NCI-H1436 treated with DMSO at 0.1 percent for 48 hours (cell line): ENCODE measurements at regions not wholly inside any gene's neighbourhood (a gene's known extent, or its start where the extent isn't known, plus 50 kb on each side); places are given as distances from the start of the nearest gene placed in this dataset.

Experiments used
- DNase-seq: peaks from one replicate; lab custom pipeline; 2025; lab: John Stamatoyannopoulos, UW

DNA sequence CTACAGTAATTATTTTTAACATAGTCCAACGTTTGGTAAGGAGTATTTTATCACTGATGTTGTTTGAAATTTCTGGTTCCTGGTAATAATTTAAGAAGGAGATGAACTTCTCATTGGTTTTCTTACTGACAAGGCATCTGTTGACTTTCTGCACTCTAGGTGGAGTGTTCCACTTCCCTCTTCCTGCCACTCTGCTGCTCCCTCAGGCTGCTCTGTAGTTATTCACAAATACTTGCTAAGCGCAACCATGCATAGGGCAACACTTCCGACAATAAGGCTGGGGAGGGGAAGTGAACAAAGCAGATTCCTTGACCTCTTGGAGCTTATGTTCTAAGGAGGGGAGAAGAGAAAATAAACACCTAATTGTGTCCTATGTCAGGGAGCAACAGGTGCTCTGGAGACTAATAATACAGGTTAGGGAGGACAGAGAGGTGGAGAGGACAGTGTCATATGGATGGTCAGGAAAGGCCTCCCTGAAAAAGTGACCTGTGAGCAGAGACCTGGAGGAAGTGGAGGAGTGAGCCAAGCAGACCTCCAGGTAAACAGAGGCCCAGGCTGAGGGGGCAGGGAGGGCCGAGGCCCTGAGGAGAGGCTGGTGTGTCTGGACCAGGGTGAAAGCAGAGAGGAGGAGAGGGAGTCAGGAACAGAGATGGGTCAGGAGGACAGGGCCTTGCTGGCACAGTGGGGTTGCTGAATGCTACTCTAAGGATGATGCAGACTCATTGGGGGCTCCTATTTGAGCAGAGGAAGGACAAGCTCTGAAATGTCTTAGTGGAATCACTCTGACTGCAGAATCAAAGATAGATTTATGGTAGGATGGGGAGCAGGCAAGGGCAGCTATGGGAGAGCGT lies 134.8 kb upstream of the SLC24A3 start:
- no peak for DNase-seq

DNA sequence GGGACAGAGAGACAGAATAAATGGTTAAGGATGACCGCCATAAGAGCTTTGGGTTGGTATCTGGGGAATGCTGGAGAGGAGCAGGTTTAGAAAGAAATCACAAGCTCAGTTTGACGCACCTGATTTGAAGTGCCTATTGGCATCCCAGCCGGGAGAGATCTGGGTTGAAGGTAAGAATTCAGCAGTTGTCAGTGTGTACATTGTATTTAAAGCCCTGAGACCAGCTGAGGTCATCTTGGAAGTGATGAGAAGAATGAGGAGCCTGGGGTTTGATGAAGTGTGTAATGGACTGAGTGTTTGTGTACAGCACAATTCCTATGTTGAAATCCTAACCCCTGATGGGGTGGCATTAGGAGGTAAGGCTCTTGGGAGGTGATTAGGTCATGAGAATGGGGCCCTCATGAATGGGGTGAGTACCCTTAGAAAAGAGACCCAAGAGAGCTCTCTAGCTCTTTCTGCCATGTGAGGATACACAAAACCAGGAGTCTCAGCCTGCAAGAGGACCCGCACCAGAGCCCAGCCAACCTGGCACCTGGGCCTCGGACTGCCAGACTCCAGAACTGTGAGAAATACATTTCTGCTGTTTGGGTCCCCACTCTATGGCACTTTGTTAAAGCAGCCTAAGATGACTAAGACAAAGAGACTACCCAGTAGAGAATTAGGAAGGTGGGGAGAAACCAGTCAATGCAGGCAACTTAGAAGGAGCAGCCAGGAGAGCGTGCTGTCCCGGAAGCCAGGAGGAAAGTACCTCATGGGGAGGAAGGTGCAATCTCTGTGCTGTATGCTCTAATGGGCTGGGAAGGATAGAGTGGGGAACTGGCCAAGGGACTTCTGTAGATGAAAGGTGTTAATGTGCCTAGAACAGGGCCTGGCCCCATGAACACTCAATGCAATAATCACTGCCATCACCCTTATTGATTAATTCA lies 133.7 kb upstream of the SLC24A3 start:
- DNase-seq = no peak

DNA sequence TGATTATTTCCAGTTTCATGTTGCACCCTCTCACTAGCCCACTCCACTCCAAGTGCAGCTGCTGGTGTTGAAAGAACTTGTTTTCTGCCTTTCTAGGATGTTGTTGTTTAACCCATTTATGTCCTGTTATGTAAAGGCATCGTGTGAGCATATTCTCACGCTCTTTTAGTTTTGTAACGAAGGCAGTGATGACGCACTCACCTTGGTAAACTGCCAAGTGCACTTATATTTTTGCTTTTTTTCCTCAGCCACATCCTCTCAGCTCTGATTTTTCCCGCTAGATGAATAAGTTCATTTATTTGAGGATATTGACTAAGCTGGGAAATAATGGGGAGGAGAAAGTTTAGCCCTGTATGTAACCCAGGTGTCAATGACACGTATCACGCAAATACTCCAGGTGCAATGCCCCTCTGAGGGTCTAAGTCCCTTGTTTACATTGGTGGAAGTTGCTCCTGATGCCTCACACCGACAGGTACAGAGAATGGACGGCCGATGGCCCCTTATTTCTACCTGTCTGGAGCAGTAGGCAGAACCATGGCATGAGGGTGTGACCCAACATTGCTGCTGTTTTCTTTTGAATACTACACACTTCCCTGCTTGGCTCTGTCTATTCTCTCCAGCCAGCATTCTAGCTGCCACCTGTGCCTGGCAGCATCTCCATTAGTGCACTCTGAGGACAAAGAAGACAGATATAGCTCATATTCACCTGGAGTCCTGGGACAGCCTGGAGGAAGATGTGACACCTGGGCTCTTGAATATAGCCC lies 132.7 kb upstream of the SLC24A3 start:
- no peak for DNase-seq

DNA sequence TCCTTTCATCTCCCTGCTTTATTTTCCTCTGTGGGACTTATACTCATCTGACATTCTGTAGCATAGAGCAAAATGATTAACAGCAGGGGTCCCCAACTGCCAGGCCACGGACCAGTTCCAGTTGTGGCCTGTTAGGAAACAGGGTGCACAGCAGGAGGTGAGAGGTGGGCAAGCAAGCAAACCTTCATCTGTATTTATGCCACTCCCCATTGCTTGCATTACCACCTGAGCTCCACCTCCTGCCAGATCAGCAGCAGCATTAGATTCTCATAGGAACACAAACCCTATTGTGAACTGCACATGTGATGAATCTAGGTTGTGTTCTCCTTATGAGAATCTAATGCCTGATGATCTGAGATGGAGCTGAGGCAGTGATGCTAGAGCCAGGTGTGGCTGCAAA lies 130.5 kb upstream of the SLC24A3 start:
- no peak for DNase-seq

DNA sequence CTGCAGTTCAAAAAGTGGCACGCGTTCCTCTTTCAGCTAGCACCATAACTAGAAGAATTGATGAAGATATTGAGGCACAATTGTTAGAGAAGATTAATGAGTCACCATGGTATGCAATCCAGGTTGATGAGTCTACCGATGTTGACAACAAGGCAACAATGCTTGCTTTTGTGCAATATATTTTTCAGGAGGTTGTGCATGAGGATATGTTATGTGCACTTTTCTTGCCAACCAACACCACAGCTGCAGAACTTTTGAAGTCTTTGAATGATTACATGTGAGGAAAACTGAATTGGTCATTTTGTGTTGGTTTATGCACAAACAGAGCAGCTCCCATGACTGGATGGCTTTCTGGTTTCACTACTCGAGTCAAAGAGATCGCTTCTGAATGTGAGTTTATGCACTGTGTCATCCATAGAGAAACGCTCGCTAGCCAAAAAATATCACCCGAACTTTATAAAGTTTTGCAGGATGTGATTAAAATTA lies 129.3 kb upstream of the SLC24A3 start:
- DNase-seq = no peak

DNA sequence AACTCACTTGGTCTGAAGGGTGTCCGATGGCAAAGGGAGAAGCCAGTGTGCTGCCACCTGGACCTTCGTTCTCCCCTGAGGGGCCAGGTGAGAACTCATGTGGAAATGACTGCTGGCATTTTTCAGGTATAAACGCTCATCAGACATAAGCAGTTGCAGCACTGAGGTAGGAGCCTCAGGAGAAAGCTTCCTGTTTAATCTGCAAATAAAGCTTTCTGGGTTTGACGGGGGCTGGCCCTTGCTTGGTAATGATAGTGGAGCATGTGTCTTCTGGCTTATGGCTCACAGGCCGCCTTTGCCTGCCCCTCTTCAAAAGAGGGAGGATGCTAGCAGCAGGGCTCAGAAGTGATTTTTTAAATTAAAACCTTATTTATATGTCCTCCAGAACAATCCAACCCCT lies 122.1 kb upstream of the SLC24A3 start:
- no peak for DNase-seq

DNA sequence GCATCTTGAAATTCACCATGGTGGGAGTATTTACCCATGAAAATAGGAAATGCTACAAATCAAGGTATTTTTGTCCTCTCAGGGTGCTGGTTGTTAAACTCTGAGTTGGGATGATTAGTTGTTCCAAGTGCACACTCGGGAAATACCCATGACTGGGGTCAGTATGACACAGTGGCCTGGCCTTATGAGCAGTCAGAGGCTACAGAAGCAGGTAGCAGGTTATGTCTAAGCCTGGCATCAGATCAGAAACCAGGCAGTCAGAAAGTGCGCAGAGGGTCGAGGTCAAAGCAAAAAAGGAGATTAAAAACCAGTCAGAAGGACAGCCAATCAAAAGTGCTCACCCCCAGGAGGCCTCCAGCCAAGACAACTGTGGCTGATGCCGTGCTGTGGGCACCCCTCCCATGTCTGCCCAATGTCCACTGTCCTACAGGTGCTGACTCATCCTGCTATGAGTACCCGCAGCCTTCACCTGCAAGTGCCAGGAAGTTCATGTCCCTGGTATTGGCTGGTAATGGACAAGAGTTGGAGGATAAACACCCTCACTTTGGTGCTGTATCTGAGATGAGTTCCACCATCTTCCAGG lies 117.4 kb upstream of the SLC24A3 start:
- DNase-seq = no peak

DNA sequence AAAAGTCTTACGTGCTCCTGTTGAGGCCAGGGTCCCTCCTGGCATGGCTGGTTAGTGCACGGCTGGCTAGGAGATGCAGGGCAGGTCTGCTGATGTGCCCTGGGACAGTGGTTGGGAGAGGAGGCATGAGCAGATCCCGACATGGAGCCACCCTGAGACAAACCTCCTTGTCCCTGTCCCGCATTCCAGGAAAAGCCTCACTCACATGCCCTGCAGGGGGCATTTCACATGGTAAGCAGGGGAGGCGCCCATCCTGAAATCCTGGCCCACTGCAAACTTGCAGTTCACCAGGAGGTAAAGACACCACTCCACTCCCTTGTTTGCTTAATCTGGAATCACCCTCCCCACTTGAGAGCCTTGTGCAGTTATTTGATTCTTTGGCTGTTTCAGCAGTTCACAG lies 116.7 kb upstream of the SLC24A3 start:
- DNase-seq = no peak

DNA sequence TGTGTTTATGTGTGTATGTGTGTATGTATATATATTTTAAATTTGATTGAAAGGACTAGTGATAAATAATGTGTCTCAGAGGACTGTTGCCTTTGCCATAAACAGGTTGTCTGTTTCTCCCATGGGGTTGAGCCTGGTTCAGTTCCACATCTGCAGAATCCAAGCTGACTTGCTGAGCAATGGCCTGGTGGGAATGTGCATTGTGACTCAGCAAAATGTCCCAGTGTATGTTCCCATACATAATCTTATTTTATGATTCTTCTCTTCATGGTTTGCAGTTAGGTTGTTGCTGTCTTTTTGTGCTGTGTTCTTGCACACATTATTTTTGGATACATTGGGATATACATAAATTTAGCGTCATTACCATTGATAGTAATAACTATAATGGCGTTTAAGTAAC lies 115.6 kb upstream of the SLC24A3 start:
- DNase-seq = no peak

DNA sequence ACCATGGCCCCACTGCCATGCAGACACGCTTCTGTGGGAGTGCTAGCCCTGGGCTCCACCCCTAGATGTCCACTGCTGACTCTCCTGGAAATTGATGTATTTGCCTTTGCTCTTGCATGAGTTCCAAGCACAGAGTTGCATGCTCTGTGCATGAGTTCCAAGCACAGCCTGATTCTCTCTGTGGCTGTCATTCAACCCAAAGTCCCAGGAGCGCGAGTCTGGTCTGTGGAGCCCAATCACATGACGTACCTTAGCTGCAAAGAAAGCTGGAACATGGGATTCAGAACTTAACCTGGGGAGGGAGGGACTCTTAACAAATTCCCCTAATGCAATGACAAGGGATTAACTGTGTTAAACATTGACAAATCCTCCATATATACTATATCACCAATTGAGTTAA lies 114.3 kb upstream of the SLC24A3 start:
- DNase-seq = no peak

DNA sequence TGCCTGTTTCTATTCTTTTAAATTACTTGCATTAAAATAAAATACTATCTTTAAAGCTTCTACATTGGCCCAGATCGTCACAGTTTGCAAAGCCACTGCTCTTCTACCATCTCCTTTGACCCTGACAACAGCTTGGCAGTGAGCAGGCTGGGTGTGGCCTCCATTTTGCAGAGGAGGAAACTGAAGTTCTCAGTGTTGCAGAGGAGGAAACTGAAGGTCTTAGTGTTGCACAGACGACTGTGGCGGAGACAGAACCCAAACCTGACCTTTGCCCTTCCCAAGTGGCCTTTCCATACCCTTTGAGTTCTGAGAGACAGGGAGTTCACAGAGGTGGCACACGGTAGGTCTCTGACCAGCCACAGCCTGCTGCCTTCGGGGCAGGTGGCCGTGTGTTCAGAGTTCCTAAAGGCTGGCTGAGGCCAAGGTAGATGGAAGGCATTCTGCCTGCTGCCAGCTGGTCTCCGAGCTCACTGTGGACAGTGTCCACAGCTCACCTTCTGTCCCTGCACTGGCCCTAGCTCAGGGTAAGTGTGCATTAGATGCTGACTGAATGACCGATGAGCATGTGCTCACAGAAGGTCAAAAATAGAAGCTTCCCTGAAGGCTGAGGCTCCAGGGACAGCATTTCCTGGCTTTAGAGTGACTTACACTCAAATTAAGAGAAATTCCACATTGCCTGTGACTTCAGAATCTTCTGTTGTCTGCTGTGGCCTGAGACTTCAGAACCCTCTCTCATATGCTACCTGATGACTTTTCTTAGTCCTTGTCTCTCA lies 113.5 kb upstream of the SLC24A3 start:
- DNase-seq = no peak

DNA sequence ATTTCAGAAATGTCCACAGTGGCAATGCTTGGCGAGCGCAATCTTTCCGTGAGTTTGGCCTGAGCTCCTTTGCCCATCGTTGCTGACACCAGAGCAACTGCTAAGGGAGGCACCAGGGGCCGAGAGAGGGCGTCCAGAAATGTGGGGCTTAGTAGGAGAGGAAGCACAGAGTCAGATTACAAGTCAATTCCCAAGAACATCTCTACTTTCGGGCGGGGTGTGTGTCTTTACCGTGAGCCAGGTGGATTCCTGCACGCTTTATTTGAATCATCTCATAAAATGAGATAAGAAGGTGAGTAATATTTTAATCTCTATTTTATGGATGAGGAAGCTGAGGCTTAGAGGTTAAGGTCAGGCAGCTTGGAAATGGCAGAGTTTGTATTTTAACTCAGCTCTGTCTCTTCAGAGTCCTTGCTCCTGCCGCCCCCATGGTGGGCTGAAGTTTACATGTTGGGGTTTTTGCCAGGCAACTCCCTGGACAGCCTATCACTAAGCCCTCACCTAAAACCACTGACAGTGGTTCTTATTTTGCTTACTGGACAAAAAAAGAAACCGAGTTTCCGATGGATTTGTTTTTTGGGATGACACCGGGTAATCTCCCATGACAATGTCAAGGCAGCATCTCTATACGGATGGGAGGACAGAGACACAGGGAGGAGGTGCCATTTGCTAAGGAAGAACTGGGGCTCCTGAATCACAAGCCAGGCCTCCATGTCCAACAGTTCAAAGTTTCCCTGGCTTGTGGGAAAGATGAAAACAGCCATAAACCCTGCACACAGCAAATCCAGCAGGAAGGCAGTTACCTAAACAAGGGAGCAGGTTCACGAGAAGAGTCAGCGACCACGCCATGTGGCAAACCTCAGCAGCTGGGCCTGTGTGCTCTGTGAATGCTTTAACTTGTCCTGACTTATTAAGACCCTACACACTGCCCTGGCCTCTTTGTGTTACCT lies 112.6 kb upstream of the SLC24A3 start:
- no peak for DNase-seq

DNA sequence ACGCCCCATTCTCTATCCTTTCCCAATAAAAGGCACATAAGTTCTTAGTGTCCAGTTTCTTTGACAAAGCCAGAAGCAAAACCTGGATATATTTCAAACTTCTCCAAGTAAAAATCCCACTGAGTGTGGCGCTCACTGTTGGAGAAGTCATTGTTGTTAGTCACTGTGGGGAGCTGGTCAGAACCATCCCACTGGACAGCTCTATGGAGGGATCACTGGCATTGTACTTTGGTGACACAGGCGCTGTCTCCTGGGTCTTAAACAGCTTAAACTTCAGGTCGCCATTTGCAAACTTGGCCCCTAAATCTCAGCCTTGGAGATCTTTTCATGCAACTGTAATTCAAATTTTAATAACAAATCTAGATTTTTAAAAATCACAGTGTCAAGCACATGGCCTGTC lies 111.5 kb upstream of the SLC24A3 start:
- no peak for DNase-seq

DNA sequence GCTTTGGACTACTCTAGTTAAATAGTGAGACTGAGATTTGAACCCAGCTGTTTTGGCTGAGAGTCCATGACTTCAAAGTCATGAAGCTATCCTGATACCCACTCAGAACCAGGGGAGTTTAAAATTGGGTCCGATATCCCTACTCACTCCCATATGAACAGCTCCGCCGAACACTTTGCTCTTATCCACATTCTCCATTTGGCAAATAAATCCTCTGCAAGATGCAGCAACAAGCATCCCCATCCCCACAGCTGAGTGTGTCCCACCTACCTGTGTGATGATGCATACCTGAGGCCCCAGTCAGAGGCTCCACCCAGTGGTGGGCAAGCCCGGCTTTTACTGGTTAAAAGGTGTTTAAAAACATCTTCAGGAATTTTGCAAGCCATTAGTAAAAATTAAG lies 108.3 kb upstream of the SLC24A3 start:
- no peak for DNase-seq

DNA sequence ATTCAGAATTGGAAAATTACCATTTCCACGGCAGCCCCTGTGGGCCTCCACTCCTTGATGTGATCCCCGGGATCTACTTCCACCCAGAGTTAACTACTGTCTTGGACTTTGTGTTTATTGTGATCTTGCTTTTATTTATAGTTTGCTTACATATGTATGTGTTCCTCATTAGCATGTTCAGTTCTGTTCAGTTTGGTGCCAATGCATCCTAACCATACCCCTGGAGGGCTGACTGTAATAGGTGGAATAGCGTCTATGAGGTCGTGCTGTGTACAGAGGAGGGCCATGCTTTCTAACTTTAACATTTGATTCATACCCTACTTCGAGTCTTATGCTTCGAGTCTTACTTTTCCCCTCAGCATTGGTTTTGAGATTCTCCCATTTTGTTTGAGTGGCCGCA lies 104.3 kb upstream of the SLC24A3 start:
- DNase-seq = no peak

DNA sequence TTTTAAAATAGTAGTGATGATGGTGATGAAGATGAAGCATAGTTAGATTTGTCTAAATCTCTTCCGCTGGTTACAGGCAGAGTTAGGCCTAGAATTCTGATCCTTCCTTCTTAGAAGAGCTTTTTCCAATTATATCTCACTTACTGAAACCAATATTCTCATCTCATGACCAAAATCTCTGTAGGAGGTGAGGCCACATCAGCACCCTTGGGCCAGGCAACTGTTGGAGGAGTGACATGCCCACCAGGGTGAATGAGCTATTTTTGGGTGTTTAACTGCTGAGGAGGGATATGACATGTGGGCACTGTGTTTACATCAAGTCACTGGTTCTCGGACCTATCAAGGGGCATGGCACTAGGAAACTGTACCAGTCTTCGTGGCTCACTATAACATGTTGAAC lies 102.2 kb upstream of the SLC24A3 start:
- no peak for DNase-seq

DNA sequence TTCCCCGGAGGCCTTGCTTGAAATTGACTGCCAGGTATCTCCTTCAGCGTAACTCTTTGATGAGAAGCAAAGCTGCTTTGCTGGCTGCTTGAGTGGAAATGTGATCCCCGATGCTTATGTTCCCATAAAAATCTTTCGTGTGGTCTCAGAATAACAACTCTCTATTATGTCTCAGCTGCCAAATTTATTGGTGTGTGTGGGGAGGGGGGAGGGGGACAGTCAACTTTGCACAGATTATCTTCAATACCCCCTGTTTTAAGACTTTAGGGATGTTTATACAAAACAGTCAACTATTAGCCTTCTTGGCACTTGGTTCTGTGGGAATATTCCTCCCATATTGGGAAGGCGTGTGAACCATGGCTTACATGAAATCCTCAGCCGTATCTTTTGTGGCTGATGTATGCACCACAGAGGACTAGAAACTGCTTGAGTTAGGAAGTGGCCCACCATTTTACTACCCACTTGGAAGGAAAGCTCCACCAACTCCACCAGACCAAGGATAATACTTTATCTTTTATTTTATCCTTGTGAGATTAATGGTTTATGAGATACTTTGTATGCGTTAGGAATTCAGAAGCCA lies 101.5 kb upstream of the SLC24A3 start:
- DNase-seq = no peak

DNA sequence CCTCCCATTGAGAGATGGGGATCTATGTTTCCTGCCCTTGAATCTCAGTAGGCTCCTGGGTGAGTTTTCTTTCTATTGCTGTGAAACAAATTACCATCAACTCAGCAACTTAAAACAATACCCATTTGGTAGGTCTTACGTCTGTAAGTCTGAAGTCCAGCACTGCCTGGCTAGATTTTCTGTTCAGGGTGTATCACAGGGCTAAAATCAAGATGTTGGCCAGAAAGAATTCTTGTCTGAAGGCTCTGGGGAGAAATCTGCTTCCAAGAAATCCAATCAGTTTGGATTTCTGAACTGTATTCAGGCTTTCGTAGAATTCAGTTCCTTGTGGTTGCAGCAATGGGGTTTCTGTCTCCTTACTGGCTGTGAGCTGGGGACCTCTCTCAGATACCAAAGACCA lies 99.6 kb upstream of the SLC24A3 start:
- DNase-seq = no peak

DNA sequence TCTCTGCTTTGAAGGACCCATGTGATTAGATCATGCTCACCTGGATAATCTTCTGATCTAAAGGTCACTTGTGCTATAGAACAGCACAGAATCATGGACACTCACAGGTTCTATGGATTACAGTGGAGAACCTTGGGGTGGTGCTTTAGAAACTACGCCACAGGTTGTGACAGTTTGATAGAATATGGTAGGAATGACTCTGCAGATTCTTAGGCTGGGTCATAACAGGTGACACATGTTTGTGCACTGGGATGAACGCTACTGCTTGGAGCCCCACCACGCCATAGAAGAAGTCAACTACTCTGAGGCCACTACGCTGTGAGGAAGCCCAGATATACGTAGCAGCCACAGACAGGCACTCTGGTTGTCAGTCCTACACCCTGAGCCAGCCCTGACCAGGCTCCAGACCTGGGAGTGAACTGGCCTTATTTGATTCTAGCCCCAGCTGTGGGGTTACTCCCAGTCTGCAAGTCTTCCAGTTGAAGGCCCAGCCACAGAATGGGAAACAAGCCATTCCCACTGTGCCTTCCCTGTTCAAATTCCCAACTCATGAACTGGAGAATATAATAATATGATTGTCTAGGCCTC lies 99.0 kb upstream of the SLC24A3 start:
- DNase-seq = no peak
